ENCODE measurements at regions not wholly inside any gene's neighbourhood (a gene's known extent, or its start where the extent isn't known, plus 50 kb on each side); places are given as distances from the start of the nearest gene placed in this dataset.
"Not testable (repeated sequence)": the region's sequence is repeated elsewhere in the genome, so short reads cannot be mapped to it uniquely, and the experiment has no call there.

- no peak for FAIRE-seq
- no peak for TF ChIP-seq POLR2A (IDR thresholded peaks at IDR 0.05; ENCODE audit: low read depth, low read length)
- TF ChIP-seq POLR2AphosphoS5 (IDR thresholded peaks at IDR 0.05; ENCODE audit: low read depth, low read length) = no peak
- TF ChIP-seq TAF1 (IDR thresholded peaks at IDR 0.05; ENCODE audit: borderline replicate concordance, low read depth, low read length) = no peak
- DNase-seq (ENCODE audit: insufficient read length) = no peak
Measured at GRCh38 chr3:34650131-34650530, 851.7 kb downstream of the PDCD6IP start.

- DNase-seq (ENCODE audit: insufficient read length) (no peak), FAIRE-seq (no peak)
- TF ChIP-seq POLR2AphosphoS5 (IDR thresholded peaks at IDR 0.05; ENCODE audit: low read depth, low read length) (no peak), TAF1 (IDR thresholded peaks at IDR 0.05; ENCODE audit: borderline replicate concordance, low read depth, low read length) (no peak), POLR2A (IDR thresholded peaks at IDR 0.05; ENCODE audit: low read depth, low read length) (no peak)
Measured at GRCh38 chr3:34668915-34669314, 870.5 kb downstream of the PDCD6IP start.

GRCh38 chr3:34669490-34669889 is 871.1 kb downstream of the PDCD6IP start:
- no peak for FAIRE-seq
- TF ChIP-seq TAF1 (IDR thresholded peaks at IDR 0.05; ENCODE audit: borderline replicate concordance, low read depth, low read length) (no peak), POLR2AphosphoS5 (IDR thresholded peaks at IDR 0.05; ENCODE audit: low read depth, low read length) (no peak), POLR2A (IDR thresholded peaks at IDR 0.05; ENCODE audit: low read depth, low read length) (no peak)
- DNase-seq (ENCODE audit: insufficient read length) = no peak

- DNase-seq (ENCODE audit: insufficient read length) = no peak
- no peak for TF ChIP-seq POLR2A (IDR thresholded peaks at IDR 0.05; ENCODE audit: low read depth, low read length)
- TF ChIP-seq POLR2AphosphoS5 (IDR thresholded peaks at IDR 0.05; ENCODE audit: low read depth, low read length) = no peak
- no peak for TF ChIP-seq TAF1 (IDR thresholded peaks at IDR 0.05; ENCODE audit: borderline replicate concordance, low read depth, low read length)
- no peak for FAIRE-seq
Measured at GRCh38 chr3:34675383-34676120, 877.1 kb downstream of the PDCD6IP start.

- no peak for TF ChIP-seq POLR2AphosphoS5 (IDR thresholded peaks at IDR 0.05; ENCODE audit: low read depth, low read length)
- no peak for TF ChIP-seq TAF1 (IDR thresholded peaks at IDR 0.05; ENCODE audit: borderline replicate concordance, low read depth, low read length)
- no peak for TF ChIP-seq POLR2A (IDR thresholded peaks at IDR 0.05; ENCODE audit: low read depth, low read length)
- no peak for FAIRE-seq
Measured at GRCh38 chr3:34676436-34676835, 878.0 kb downstream of the PDCD6IP start.

GRCh38 chr3:34678575-34678974 is 880.1 kb downstream of the PDCD6IP start:
- FAIRE-seq (no peak), DNase-seq (ENCODE audit: insufficient read length) (no peak)
- TF ChIP-seq TAF1 (IDR thresholded peaks at IDR 0.05; ENCODE audit: borderline replicate concordance, low read depth, low read length) = no peak
- no peak for TF ChIP-seq POLR2A (IDR thresholded peaks at IDR 0.05; ENCODE audit: low read depth, low read length)
- no peak for TF ChIP-seq POLR2AphosphoS5 (IDR thresholded peaks at IDR 0.05; ENCODE audit: low read depth, low read length)

More at GRCh38 chr3:34676436-34676835, 878.0 kb downstream of the PDCD6IP start:
- no peak for DNase-seq (ENCODE audit: insufficient read length)

- not testable (repeated sequence) for FAIRE-seq; DNase-seq (ENCODE audit: insufficient read length)
Measured at GRCh38 chr3:34679055-34679454, 880.6 kb downstream of the PDCD6IP start.

- DNase-seq (ENCODE audit: insufficient read length) (no peak), FAIRE-seq (peak; percentile 70)
- TF ChIP-seq POLR2A (IDR thresholded peaks at IDR 0.05; ENCODE audit: low read depth, low read length) = no peak
- no peak for TF ChIP-seq TAF1 (IDR thresholded peaks at IDR 0.05; ENCODE audit: borderline replicate concordance, low read depth, low read length)
- no peak for TF ChIP-seq POLR2AphosphoS5 (IDR thresholded peaks at IDR 0.05; ENCODE audit: low read depth, low read length)
Measured at GRCh38 chr3:34683851-34684250, 885.4 kb downstream of the PDCD6IP start.

- TF ChIP-seq TAF1 (IDR thresholded peaks at IDR 0.05; ENCODE audit: borderline replicate concordance, low read depth, low read length) = no peak
- no peak for TF ChIP-seq POLR2AphosphoS5 (IDR thresholded peaks at IDR 0.05; ENCODE audit: low read depth, low read length)
- TF ChIP-seq POLR2A (IDR thresholded peaks at IDR 0.05; ENCODE audit: low read depth, low read length) = no peak
- DNase-seq (ENCODE audit: insufficient read length) = no peak
- FAIRE-seq = no peak
Measured at GRCh38 chr3:34686541-34686940, 888.1 kb downstream of the PDCD6IP start.

GRCh38 chr3:34687671-34688070 is 889.2 kb downstream of the PDCD6IP start:
- TF ChIP-seq TAF1 (IDR thresholded peaks at IDR 0.05; ENCODE audit: borderline replicate concordance, low read depth, low read length) (no peak), POLR2A (IDR thresholded peaks at IDR 0.05; ENCODE audit: low read depth, low read length) (no peak), POLR2AphosphoS5 (IDR thresholded peaks at IDR 0.05; ENCODE audit: low read depth, low read length) (no peak)
- DNase-seq (ENCODE audit: insufficient read length) = no peak
- no peak for FAIRE-seq

- FAIRE-seq = no peak
Measured at GRCh38 chr3:34696831-34697230, 898.4 kb downstream of the PDCD6IP start.

GRCh38 chr3:34703053-34703452 is 904.6 kb downstream of the PDCD6IP start:
- no peak for FAIRE-seq
- TF ChIP-seq TAF1 (IDR thresholded peaks at IDR 0.05; ENCODE audit: borderline replicate concordance, low read depth, low read length) = no peak
- TF ChIP-seq POLR2AphosphoS5 (IDR thresholded peaks at IDR 0.05; ENCODE audit: low read depth, low read length) = no peak
- no peak for TF ChIP-seq POLR2A (IDR thresholded peaks at IDR 0.05; ENCODE audit: low read depth, low read length)
- no peak for DNase-seq (ENCODE audit: insufficient read length)

More at GRCh38 chr3:34696831-34697230, 898.4 kb downstream of the PDCD6IP start:
- no peak for DNase-seq (ENCODE audit: insufficient read length)
- TF ChIP-seq POLR2AphosphoS5 (IDR thresholded peaks at IDR 0.05; ENCODE audit: low read depth, low read length) (no peak), TAF1 (IDR thresholded peaks at IDR 0.05; ENCODE audit: borderline replicate concordance, low read depth, low read length) (no peak), POLR2A (IDR thresholded peaks at IDR 0.05; ENCODE audit: low read depth, low read length) (no peak)

Measured in GM12892 (cell line).